ENCODE measurements at regions not wholly inside any gene's neighbourhood (a gene's known extent, or its start where the extent isn't known, plus 50 kb on each side); places are given as distances from the start of the nearest gene placed in this dataset.

- no peak for TF ChIP-seq POLR2A (IDR thresholded peaks at IDR 0.05; ENCODE audit: low read depth, low read length)
- TF ChIP-seq CTCF (IDR thresholded peaks at IDR 0.05; ENCODE audit: extremely low read depth in 1 of 2, insufficient read depth in 1 of 2, low read depth in 1 of 2, low read length in 2 of 2): no peak
- TF ChIP-seq POLR2AphosphoS5 (IDR thresholded peaks at IDR 0.05; ENCODE audit: insufficient read depth, low read depth, low read length): no peak
- TF ChIP-seq FOS (IDR thresholded peaks at IDR 0.05; ENCODE audit: borderline replicate concordance, insufficient read depth, low read length): peak; percentile 45
Observed at GRCh38 chr4:138898282-138898681, 117.3 kb upstream of the NOCT start.
